ENCODE measurements at regions not wholly inside any gene's neighbourhood (a gene's known extent, or its start where the extent isn't known, plus 50 kb on each side); places are given as distances from the start of the nearest gene placed in this dataset.
"Not testable (repeated sequence)": the region's sequence is repeated elsewhere in the genome, so short reads cannot be mapped to it uniquely, and the experiment has no call there.

DNA sequence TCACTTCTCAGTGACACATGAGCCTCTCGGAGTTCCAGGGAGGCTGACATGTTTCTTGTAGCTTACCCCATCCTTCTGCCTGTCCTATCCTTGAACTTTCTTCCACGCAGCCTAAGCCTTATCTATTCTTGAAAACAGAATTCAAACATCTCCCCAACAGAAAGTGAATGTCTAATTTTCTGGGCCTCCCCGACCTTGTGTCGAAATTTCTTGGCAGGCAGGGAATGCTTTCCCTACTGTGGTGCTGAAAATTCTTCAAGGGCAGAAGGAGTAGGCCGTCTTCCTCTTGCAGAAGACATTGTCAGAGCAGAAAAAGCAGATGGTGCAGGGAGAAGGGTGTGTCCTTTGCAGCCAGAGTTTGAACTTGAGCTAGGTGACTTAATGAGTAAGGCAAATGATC is 63.0 kb upstream of the TCL1B start:
- Histone ChIP-seq H3K4me3 (no peak overlapping the region), H3K27me3 (ENCODE audit: control insufficient read depth in 3 of 3, insufficient read depth in 3 of 3, low read length in 2 of 3) (no peaks in the 10 kb centered on the region), H3K9me3 (ENCODE audit: control insufficient read depth in 4 of 4, insufficient read depth in 3 of 4, low read length in 3 of 4) (peaks cover 0 to 8% (median 0%) of the 10 kb centered on the region in 4 donors), H3K4me1 (ENCODE audit: control insufficient read depth in 5 of 5, insufficient read depth in 5 of 5, low read length in 5 of 5) (no peaks in the 10 kb centered on the region), H3K27ac (ENCODE audit: low read depth in 1 of 2, low read length in 1 of 2) (no peak overlapping the region), H3K9ac (ENCODE audit: insufficient read depth in 1 of 2, low read length in 2 of 2) (no peak overlapping the region), H3K36me3 (ENCODE audit: control insufficient read depth in 4 of 4, insufficient read depth in 4 of 4, low read length in 4 of 4) (no peaks in the 10 kb centered on the region)
- peak in 2 of 3 donors; percentile 11 to 29 for DNase-seq
- TF ChIP-seq CTCF (IDR thresholded peaks at IDR 0.05; ENCODE audit: control extremely low read depth, extremely low read depth), result no peak
- no peak for ATAC-seq (ENCODE audit: insufficient read depth, low FRiP score)
- WGBS, 2 donors, result 55 to 68% methylated on average over 5 of the region's 5 CpGs

DNA sequence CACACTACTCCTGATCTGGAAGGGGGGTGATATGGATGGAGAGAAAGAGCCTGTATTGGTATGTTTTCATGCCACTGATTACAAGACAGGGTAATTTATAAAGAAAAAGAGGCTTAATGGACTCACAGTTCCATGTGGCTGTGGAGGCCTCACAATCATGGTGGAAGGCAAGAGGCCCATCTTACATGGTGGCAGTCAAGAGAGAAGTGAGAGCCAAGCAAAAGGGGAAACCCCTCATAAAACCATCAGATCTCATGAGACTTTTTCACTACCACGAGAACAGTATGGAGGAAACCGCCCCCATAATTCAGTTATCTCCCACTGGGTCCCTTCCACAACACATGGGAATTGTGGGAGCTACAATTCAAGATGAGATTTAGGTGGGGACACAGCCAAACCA is 60.5 kb upstream of the TCL1B start:
- H3K9ac ChIP-seq (ENCODE audit: insufficient read depth in 1 of 2, low read length in 2 of 2); DNase-seq; H3K4me3 ChIP-seq; H3K27ac ChIP-seq (ENCODE audit: low read depth in 1 of 2, low read length in 1 of 2); H3K4me1 ChIP-seq (ENCODE audit: control insufficient read depth in 5 of 5, insufficient read depth in 5 of 5, low read length in 5 of 5); H3K36me3 ChIP-seq (ENCODE audit: control insufficient read depth in 4 of 4, insufficient read depth in 4 of 4, low read length in 4 of 4); H3K27me3 ChIP-seq (ENCODE audit: control insufficient read depth in 3 of 3, insufficient read depth in 3 of 3, low read length in 2 of 3); ATAC-seq (ENCODE audit: insufficient read depth, low FRiP score): not testable (repeated sequence)
- 74 to 80% methylated on average over 2 of the region's 2 CpGs for WGBS, 2 donors
- peaks cover 0 to 11% (median 0%) of the 10 kb centered on the region in 4 donors for H3K9me3 ChIP-seq (ENCODE audit: control insufficient read depth in 4 of 4, insufficient read depth in 3 of 4, low read length in 3 of 4)

DNA sequence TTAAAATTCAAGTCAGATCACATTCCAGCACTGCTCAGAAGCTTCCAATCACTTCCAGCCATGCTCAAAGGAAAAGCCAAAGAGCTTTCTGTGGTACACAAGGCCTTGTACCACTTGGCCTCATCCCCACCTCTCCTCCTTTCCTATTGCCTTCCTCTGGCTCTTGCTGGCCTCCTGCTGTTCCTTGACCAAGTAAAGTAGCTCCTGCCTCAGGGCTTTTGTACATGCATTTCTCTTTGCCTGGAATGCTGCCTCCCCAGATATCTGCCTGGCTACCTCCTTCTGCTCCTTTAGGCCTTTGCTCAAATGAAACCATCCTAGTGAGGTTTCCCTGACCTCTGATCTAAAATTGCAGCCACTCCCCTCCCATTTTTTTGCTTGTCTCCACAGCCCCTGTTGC is 51.2 kb upstream of the TCL1B start:
- no peak overlapping the region for H3K4me3 ChIP-seq
- peaks cover 0 to 19% (median 0%) of the 10 kb centered on the region in 4 donors for H3K9me3 ChIP-seq (ENCODE audit: control insufficient read depth in 4 of 4, insufficient read depth in 3 of 4, low read length in 3 of 4)
- TF ChIP-seq CTCF (IDR thresholded peaks at IDR 0.05; ENCODE audit: control extremely low read depth, extremely low read depth), result no peak
- H3K36me3 ChIP-seq (ENCODE audit: control insufficient read depth in 4 of 4, insufficient read depth in 4 of 4, low read length in 4 of 4), result no peaks in the 10 kb centered on the region
- no peaks in the 10 kb centered on the region for H3K4me1 ChIP-seq (ENCODE audit: control insufficient read depth in 5 of 5, insufficient read depth in 5 of 5, low read length in 5 of 5)
- H3K9ac ChIP-seq (ENCODE audit: insufficient read depth in 1 of 2, low read length in 2 of 2), result no peak overlapping the region
- ATAC-seq (ENCODE audit: insufficient read depth, low FRiP score), result no peak
- no peak overlapping the region for H3K27ac ChIP-seq (ENCODE audit: low read depth in 1 of 2, low read length in 1 of 2)
- H3K27me3 ChIP-seq (ENCODE audit: control insufficient read depth in 3 of 3, insufficient read depth in 3 of 3, low read length in 2 of 3), result no peaks in the 10 kb centered on the region
- DNase-seq, result no peak
